GM10266 (cell line): ENCODE measurements at regions not wholly inside any gene's neighbourhood (a gene's known extent, or its start where the extent isn't known, plus 50 kb on each side); places are given as distances from the start of the nearest gene placed in this dataset.

ENCODE experiments used
- DNase-seq: peaks from one replicate; pipeline ENCODE4 v3.0.0; 2012; ENCODE audit errors: extremely low spot score
- TF ChIP-seq, protein P1 (sequence below): IDR thresholded peaks from 2 replicates; pipeline ENCODE4 v1.5.1; 2012; ENCODE audit warnings: mild to moderate bottlenecking, low read depth; ENCODE audit not compliant: control insufficient read depth, insufficient read depth; ENCODE audit errors: missing control alignments

GRCh38 chr5:40001796-40002195 is 577.0 kb upstream of the DAB2 start:
- DNase-seq: no peak
- TF ChIP-seq, protein P1, sequence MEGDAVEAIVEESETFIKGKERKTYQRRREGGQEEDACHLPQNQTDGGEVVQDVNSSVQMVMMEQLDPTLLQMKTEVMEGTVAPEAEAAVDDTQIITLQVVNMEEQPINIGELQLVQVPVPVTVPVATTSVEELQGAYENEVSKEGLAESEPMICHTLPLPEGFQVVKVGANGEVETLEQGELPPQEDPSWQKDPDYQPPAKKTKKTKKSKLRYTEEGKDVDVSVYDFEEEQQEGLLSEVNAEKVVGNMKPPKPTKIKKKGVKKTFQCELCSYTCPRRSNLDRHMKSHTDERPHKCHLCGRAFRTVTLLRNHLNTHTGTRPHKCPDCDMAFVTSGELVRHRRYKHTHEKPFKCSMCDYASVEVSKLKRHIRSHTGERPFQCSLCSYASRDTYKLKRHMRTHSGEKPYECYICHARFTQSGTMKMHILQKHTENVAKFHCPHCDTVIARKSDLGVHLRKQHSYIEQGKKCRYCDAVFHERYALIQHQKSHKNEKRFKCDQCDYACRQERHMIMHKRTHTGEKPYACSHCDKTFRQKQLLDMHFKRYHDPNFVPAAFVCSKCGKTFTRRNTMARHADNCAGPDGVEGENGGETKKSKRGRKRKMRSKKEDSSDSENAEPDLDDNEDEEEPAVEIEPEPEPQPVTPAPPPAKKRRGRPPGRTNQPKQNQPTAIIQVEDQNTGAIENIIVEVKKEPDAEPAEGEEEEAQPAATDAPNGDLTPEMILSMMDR: no peak

DNA sequence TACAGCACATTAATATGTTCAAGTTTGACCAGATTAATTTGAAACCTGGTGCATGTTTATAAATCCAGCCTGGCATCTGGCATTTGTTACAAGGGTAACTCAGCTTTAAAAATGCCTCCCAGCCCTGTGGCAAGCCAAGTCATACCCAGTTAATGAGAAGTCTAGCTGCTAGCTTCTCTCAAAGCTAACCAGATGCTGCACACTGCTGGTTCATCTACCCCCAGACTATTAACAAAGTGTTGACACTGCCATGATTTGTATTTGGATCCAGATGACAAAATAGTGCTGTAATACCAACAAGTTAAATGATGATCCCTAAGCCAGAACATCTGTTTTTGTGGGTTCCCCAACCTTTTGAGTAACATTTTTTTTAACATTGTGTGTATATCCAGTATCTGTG is 573.7 kb upstream of the DAB2 start:
- TF ChIP-seq, protein P1: no peak
- DNase-seq: no peak

- TF ChIP-seq, protein P1: no peak
- no peak for DNase-seq
These were observed 571.2 kb upstream of the DAB2 start for GRCh38 chr5:39995990-39996389.

DNA sequence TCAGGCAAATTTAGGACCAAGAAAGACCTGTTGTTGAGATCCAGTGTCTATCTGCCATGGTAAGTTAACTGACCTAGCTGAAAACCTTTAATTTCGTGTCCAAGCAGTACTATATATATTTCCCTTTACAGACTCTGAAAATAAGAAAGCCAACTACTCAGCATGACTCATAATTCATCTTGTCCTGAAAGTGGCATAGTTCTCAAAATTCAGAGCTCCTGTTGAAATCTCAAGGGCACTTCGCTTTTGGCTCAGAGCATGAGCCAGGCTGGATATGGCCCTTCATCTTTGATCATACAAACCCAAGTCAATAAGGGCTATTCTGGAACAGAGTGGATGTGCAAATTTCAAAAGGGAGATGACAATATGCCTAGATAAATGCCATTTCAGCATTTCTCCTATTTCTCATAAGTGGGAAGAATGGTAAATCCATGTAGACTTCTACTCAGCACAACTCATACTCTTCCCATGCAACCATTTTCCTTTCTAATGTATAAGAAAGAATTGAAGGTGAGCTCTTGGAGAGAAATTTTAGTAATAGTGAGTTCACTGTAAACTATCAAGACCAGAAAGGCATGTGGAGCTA is 567.9 kb upstream of the DAB2 start:
- TF ChIP-seq, protein P1: no peak
- no peak for DNase-seq

- DNase-seq: no peak
- TF ChIP-seq, protein P1: no peak
These were observed 561.8 kb upstream of the DAB2 start for GRCh38 chr5:39986614-39987013.

DNA sequence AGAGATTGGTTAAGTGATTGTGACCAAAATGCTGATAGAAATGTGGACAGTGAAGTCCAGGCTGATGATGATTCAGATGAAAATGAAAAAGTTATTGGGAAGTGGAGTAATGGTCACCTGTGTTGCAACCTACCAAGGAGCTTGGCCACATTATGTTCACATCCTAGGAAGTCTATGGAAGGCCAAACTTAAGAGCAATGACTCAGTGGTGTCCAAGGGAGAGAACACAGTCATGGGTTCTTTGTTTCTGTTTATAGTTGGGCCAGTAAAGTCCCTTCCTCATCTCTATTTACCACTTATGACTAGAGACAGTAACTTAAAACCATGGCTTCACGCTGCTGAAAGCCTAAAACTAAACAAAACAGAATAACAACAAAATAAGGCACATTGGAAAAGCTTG is 555.3 kb upstream of the DAB2 start:
- no peak for DNase-seq
- TF ChIP-seq, protein P1: no peak

GRCh38 chr5:39977066-39977655 is 552.4 kb upstream of the DAB2 start:
- TF ChIP-seq, protein P1: no peak
- no peak for DNase-seq
